GM23248 (cell line): ENCODE measurements at regions not wholly inside any gene's neighbourhood (a gene's known extent, or its start where the extent isn't known, plus 50 kb on each side); places are given as distances from the start of the nearest gene placed in this dataset.
A peak's percentile ranks its signal among the peaks of the same experiment; 100 is the strongest.
"Not testable (repeated sequence)": the region's sequence is repeated elsewhere in the genome, so short reads cannot be mapped to it uniquely, and the experiment has no call there.

ENCODE experiments used
- DNase-seq: peaks from one replicate; pipeline ENCODE4 v3.0.0-alpha.2; 2015
- H2AFZ ChIP-seq: fragments of 200-600 bp; sonication (generic); 2 replicates; pipeline ENCODE4 v1.6.1; 2016; ENCODE audit warnings: antibody characterized with exemption
- H3F3A ChIP-seq: fragments of 200-600 bp; sonication (generic); 2 replicates; pipeline ENCODE4 v1.6.1; 2016; ENCODE audit warnings: mild to moderate bottlenecking, antibody characterized with exemption, mixed run types; ENCODE audit not compliant: insufficient read depth
- H3K27ac ChIP-seq: fragments of 200-600 bp; sonication (generic); 2 replicates; pipeline ENCODE4 v1.5.1; 2016; ENCODE audit warnings: mild to moderate bottlenecking
- H3K27me3 ChIP-seq: fragments of 200-600 bp; sonication (generic); replicated peaks from 2 replicates; pipeline ENCODE4 v1.6.1; 2016; ENCODE audit warnings: mild to moderate bottlenecking; ENCODE audit not compliant: insufficient read depth
- H3K36me3 ChIP-seq: fragments of 200-600 bp; sonication (generic); 2 replicates; pipeline ENCODE4 v1.6.1; 2016; ENCODE audit warnings: low read depth, mild to moderate bottlenecking
- H3K4me1 ChIP-seq: fragments of 200-600 bp; sonication (generic); 2 replicates; pipeline ENCODE4 v1.6.1; 2016; ENCODE audit warnings: mild to moderate bottlenecking; ENCODE audit not compliant: insufficient read depth
- H3K4me2 ChIP-seq: fragments of 200-600 bp; sonication (generic); one replicate; pipeline ENCODE4 v1.6.1; 2016; ENCODE audit warnings: mild to moderate bottlenecking; ENCODE audit not compliant: unreplicated experiment
- H3K4me3 ChIP-seq: fragments of 200-600 bp; sonication (generic); 2 replicates; pipeline ENCODE4 v1.5.1; 2016; ENCODE audit warnings: mild to moderate bottlenecking
- H3K79me2 ChIP-seq: fragments of 200-600 bp; sonication (generic); 2 replicates; pipeline ENCODE4 v1.6.1; 2016; ENCODE audit warnings: mild to moderate bottlenecking; ENCODE audit not compliant: insufficient read depth
- H3K9ac ChIP-seq: fragments of 200-600 bp; sonication (generic); 2 replicates; pipeline ENCODE4 v1.6.1; 2016; ENCODE audit warnings: mild to moderate bottlenecking
- H3K9me2 ChIP-seq: fragments of 200-600 bp; sonication (generic); 2 replicates; pipeline ENCODE4 v1.6.1; 2016; ENCODE audit warnings: mixed run types, mild to moderate bottlenecking, moderate library complexity; ENCODE audit not compliant: insufficient read depth
- H3K9me3 ChIP-seq: fragments of 200-600 bp; sonication (generic); one replicate; pipeline ENCODE4 v1.6.1; 2017; ENCODE audit warnings: low read depth
- H4K20me1 ChIP-seq: fragments of 200-600 bp; sonication (generic); 2 replicates; pipeline ENCODE4 v1.6.0; 2016; ENCODE audit not compliant: insufficient read depth
- EZH2 ChIP-seq: fragments of 200-600 bp; sonication (generic); IDR thresholded peaks from 2 replicates; pipeline ENCODE4 v1.6.1; 2018; ENCODE audit warnings: antibody characterized with exemption, mild to moderate bottlenecking; ENCODE audit not compliant: insufficient read depth, poor library complexity, severe bottlenecking
- EZH2phosphoT487 ChIP-seq: fragments of 200-600 bp; sonication (generic); IDR thresholded peaks from 2 replicates; pipeline ENCODE4 v1.6.1; 2018; ENCODE audit warnings: antibody characterized with exemption, moderate library complexity, mild to moderate bottlenecking, low read depth; ENCODE audit not compliant: insufficient read depth
- WGBS, 2 experiments: methylation state at CpG; one replicate each; pipeline ENCODE4 v1.1.6; 2015 to 2017; ENCODE audit warnings: low lambda C conversion rate in 2 of 2, low coverage in 1 of 2; ENCODE audit errors: missing lambda C conversion rate in 2 of 2; 5-methylcytosine and 5-hydroxymethylcytosine counted together
- in situ Hi-C: fragments of 300-500 bp; cut with MboI; formaldehyde crosslinking; loops from 2 replicates; pipeline ENCODE4 v1.15.0; 2020

- Histone ChIP-seq H3K9ac (no peak overlapping the region), H3K4me2 (no peak overlapping the region), H3K36me3 (no peaks in the 10 kb centered on the region), H3K9me2 (no peaks in the 10 kb centered on the region), H3F3A (no peaks in the 10 kb centered on the region), H3K9me3 (no peaks in the 10 kb centered on the region), H3K27me3 (no peaks in the 10 kb centered on the region), H4K20me1 (no peaks in the 10 kb centered on the region), H3K4me1 (no peaks in the 10 kb centered on the region), H3K27ac (no peak overlapping the region), H3K79me2 (no peaks in the 10 kb centered on the region), H2AFZ (no peak overlapping the region), H3K4me3 (no peak overlapping the region)
- in situ Hi-C loops = no loop called here
- DNase-seq = no peak
- WGBS, 2 experiments = 29 to 50% methylated on average over 1 of the region's 1 CpG
- no peak for TF ChIP-seq EZH2phosphoT487
- no peak for TF ChIP-seq EZH2
Observed at GRCh38 chr12:67546746-67547145, 101.8 kb upstream of the DYRK2 start.

- H3K9ac ChIP-seq, H3K9me2 ChIP-seq, DNase-seq, H3F3A ChIP-seq, H3K4me1 ChIP-seq, H3K4me3 ChIP-seq, H3K9me3 ChIP-seq, H3K36me3 ChIP-seq, H3K27me3 ChIP-seq, in situ Hi-C loops, H3K4me2 ChIP-seq, H3K79me2 ChIP-seq, H4K20me1 ChIP-seq, H3K27ac ChIP-seq: not testable (repeated sequence)
- WGBS, 2 experiments = 54 to 56% methylated on average over 8 of the region's 8 CpGs
- H2AFZ ChIP-seq = 0 out of 2 replicates have a peak overlapping the region, but pooled peaks have one; percentile 20
Observed at GRCh38 chr12:67555075-67555717, 93.3 kb upstream of the DYRK2 start.

- WGBS, 2 experiments = 61% methylated on average over 3 of the region's 3 CpGs
- no peaks in the 10 kb centered on the region for H3F3A ChIP-seq
- no peaks in the 10 kb centered on the region; the same call in 1 of the 2 replicates for H3K27me3 ChIP-seq
- H3K36me3 ChIP-seq = no peaks in the 10 kb centered on the region
- H4K20me1 ChIP-seq = no peaks in the 10 kb centered on the region
- no peak overlapping the region for H3K4me3 ChIP-seq
- H2AFZ ChIP-seq = no peak overlapping the region
- no peaks in the 10 kb centered on the region for H3K9me3 ChIP-seq
- TF ChIP-seq EZH2 = no peak
- no peak for TF ChIP-seq EZH2phosphoT487
- H3K79me2 ChIP-seq = no peaks in the 10 kb centered on the region
- no peak overlapping the region for H3K9ac ChIP-seq
- in situ Hi-C loops = no loop called here
- DNase-seq = no peak
- no peak overlapping the region for H3K4me2 ChIP-seq
- H3K4me1 ChIP-seq = no peaks in the 10 kb centered on the region
- no peaks in the 10 kb centered on the region; the same call in 1 of the 2 replicates for H3K9me2 ChIP-seq
- no peak overlapping the region for H3K27ac ChIP-seq
Observed at GRCh38 chr12:67558775-67559174, 89.8 kb upstream of the DYRK2 start.

- TF ChIP-seq EZH2phosphoT487 (no peak), EZH2 (no peak)
- Histone ChIP-seq H3K4me1 (no peaks in the 10 kb centered on the region), H3K79me2 (no peaks in the 10 kb centered on the region), H4K20me1 (no peaks in the 10 kb centered on the region), H3K9me3 (no peaks in the 10 kb centered on the region), H3K9me2 (no peaks in the 10 kb centered on the region; the same call in 1 of the 2 replicates), H3K36me3 (no peaks in the 10 kb centered on the region), H3K9ac (no peak overlapping the region), H2AFZ (no peak overlapping the region), H3K27me3 (no peaks in the 10 kb centered on the region; the same call in 1 of the 2 replicates), H3K27ac (no peak overlapping the region), H3K4me3 (no peak overlapping the region), H3F3A (no peaks in the 10 kb centered on the region), H3K4me2 (no peak overlapping the region)
- in situ Hi-C loops = no loop called here
- WGBS, 2 experiments = 46 to 49% methylated on average over 3 of the region's 3 CpGs
- no peak for DNase-seq
Observed at GRCh38 chr12:67559751-67560150, 88.8 kb upstream of the DYRK2 start.
